Coronary artery (tissue), 2 donors: ENCODE measurements at regions not wholly inside any gene's neighbourhood (a gene's known extent, or its start where the extent isn't known, plus 50 kb on each side); places are given as distances from the start of the nearest gene placed in this dataset.

Source experiments
- DNase-seq: peaks from one replicate; pipeline ENCODE4 v3.0.0-alpha.2; 2017; ENCODE audit warnings: low spot score
- H3K27ac ChIP-seq, 2 donors: fragments of 200-600 bp; sonication (generic); one replicate each; pipeline ENCODE4 v1.5.1; 2016 to 2019
- H3K4me3 ChIP-seq: fragments of 200-600 bp; sonication (generic); 2 replicates; pipeline ENCODE4 v1.5.1; 2016; ENCODE audit warnings: mild to moderate bottlenecking, moderate library complexity
- CTCF ChIP-seq: fragments of 200-600 bp; sonication (generic); IDR thresholded peaks from one replicate; pipeline ENCODE4 v1.5.1; 2019; ENCODE audit warnings: antibody characterized with exemption

- TF ChIP-seq CTCF, result no peak
- no peak for DNase-seq
- H3K4me3 ChIP-seq, result no peak overlapping the region
- no peak overlapping the region for H3K27ac ChIP-seq
These were observed 60.7 kb upstream of the LCORL start for GRCh38 chr4:18082236-18082635.

GRCh38 chr4:18081708-18082107 is 60.2 kb upstream of the LCORL start:
- no peak overlapping the region for H3K27ac ChIP-seq
- H3K4me3 ChIP-seq, result no peak overlapping the region
- no peak for TF ChIP-seq CTCF
- no peak for DNase-seq

- no peak for TF ChIP-seq CTCF
- Histone ChIP-seq H3K4me3 (no peak overlapping the region), H3K27ac (no peak overlapping the region)
- no peak for DNase-seq
These were observed 56.3 kb upstream of the LCORL start for GRCh38 chr4:18077808-18078207.

- DNase-seq, result no peak
- Histone ChIP-seq H3K4me3 (no peak overlapping the region), H3K27ac (no peak overlapping the region)
- no peak for TF ChIP-seq CTCF
These were observed 54.4 kb upstream of the LCORL start for GRCh38 chr4:18075823-18076433.

GRCh38 chr4:18071894-18072293 is 50.3 kb upstream of the LCORL start:
- no peak overlapping the region for H3K4me3 ChIP-seq
- DNase-seq, result no peak
- no peak for TF ChIP-seq CTCF
- H3K27ac ChIP-seq, result no peak overlapping the region
